ENCODE measurements at regions not wholly inside any gene's neighbourhood (a gene's known extent, or its start where the extent isn't known, plus 50 kb on each side); places are given as distances from the start of the nearest gene placed in this dataset.

GRCh38 chr9:106528158-106528557 is 334.8 kb upstream of the ZNF462 start:
- TF ChIP-seq, protein P1, sequence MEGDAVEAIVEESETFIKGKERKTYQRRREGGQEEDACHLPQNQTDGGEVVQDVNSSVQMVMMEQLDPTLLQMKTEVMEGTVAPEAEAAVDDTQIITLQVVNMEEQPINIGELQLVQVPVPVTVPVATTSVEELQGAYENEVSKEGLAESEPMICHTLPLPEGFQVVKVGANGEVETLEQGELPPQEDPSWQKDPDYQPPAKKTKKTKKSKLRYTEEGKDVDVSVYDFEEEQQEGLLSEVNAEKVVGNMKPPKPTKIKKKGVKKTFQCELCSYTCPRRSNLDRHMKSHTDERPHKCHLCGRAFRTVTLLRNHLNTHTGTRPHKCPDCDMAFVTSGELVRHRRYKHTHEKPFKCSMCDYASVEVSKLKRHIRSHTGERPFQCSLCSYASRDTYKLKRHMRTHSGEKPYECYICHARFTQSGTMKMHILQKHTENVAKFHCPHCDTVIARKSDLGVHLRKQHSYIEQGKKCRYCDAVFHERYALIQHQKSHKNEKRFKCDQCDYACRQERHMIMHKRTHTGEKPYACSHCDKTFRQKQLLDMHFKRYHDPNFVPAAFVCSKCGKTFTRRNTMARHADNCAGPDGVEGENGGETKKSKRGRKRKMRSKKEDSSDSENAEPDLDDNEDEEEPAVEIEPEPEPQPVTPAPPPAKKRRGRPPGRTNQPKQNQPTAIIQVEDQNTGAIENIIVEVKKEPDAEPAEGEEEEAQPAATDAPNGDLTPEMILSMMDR (conservative IDR thresholded peaks at IDR 0.05; ENCODE audit: low read depth, low read length) = no peak
- no peak for TF ChIP-seq EZH2phosphoT487 (IDR thresholded peaks at IDR 0.05; ENCODE audit: borderline replicate concordance, low read length)
